B cell (primary cell): ENCODE measurements at regions not wholly inside any gene's neighbourhood (a gene's known extent, or its start where the extent isn't known, plus 50 kb on each side); places are given as distances from the start of the nearest gene placed in this dataset.

Experiments used
- ATAC-seq: fragments of 200-7000 bp; cut with Tn5 transposase; one replicate; pipeline ENCODE4 v1.10.0; 2021; ENCODE audit warnings: low read depth, mild to moderate bottlenecking, moderate number of reproducible peaks, moderate library complexity
- CTCF ChIA-PET: fragments of 350-600 bp; sonication (Branson Sonifier 250); formaldehyde crosslinking; loops from one replicate; lab custom pipeline; 2021; ENCODE audit warnings: antibody characterized with exemption, inconsistent platforms; lab: Charles Lee
- POLR2A ChIA-PET: fragments of 350-600 bp; sonication (Branson Sonifier 250); formaldehyde crosslinking; loops from one replicate; lab custom pipeline; 2021; ENCODE audit warnings: antibody characterized with exemption; lab: Charles Lee
- DNase-seq: peaks from one replicate; pipeline ENCODE4 v3.0.0; 2013
- H2AFZ ChIP-seq: 2 replicates; pipeline ENCODE4 v1.6.1; 2012; ENCODE audit warnings: mild to moderate bottlenecking, low read depth, low read length; ENCODE audit not compliant: insufficient read depth, poor library complexity, severe bottlenecking
- H3K27ac ChIP-seq, 2 donors: 1 replicate in 1 of 2; 2 replicates in 1 of 2; pipeline ENCODE4 v1.5.1; 2012 to 2013; ENCODE audit warnings: low read length in 2 of 2, mild to moderate bottlenecking in 2 of 2, moderate library complexity in 1 of 2
- H3K27me3 ChIP-seq, 4 experiments: fragments of 200-600 bp in 1 of 4; sonication (generic) in 1 of 4; replicated peaks in 1 of 4; 1 replicate in 2 of 4; 2 replicates in 2 of 4; pipeline versions ENCODE4 v1.6.1 to v1.7.0; 2013 to 2016; ENCODE audit warnings: low read length in 3 of 4, mild to moderate bottlenecking in 2 of 4, mixed read lengths in 1 of 4, moderate library complexity in 1 of 4; ENCODE audit not compliant: insufficient read depth in 4 of 4, control insufficient read depth in 3 of 4; ENCODE audit errors: control extremely low read depth in 1 of 4
- H3K36me3 ChIP-seq, 2 experiments: replicated peaks in 1 of 2; 1 replicate in 1 of 2; 2 replicates in 1 of 2; pipeline versions ENCODE4 v1.6.1 to v1.7.1; 2013; ENCODE audit warnings: low read length in 1 of 2; ENCODE audit not compliant: insufficient read depth in 2 of 2, control insufficient read depth in 1 of 2; ENCODE audit errors: control extremely low read depth in 1 of 2, extremely low read depth in 1 of 2
- H3K4me1 ChIP-seq, 2 donors: fragments of 200-600 bp in 1 of 2; sonication (generic) in 1 of 2; 1 replicate in 1 of 2; 2 replicates in 1 of 2; pipeline versions ENCODE4 v1.5.1 to v1.6.1; 2013 to 2017; ENCODE audit warnings: low read length in 2 of 2; ENCODE audit not compliant: control insufficient read depth in 2 of 2, insufficient read depth in 2 of 2
- H3K4me2 ChIP-seq: replicated peaks from 2 replicates; pipeline ENCODE3; 2012; ENCODE audit warnings: mild to moderate bottlenecking, low read depth, low read length; ENCODE audit not compliant: poor library complexity, severe bottlenecking
- H3K4me3 ChIP-seq, 5 experiments: fragments of 200-600 bp in 1 of 5; sonication (generic) in 1 of 5; 1 replicate in 3 of 5; 2 replicates in 2 of 5; pipeline versions ENCODE4 v1.5.1 to v1.7.0; 2011 to 2016; ENCODE audit warnings: low read length in 4 of 5, mild to moderate bottlenecking in 4 of 5, low read depth in 2 of 5, control low read depth in 1 of 5, moderate library complexity in 1 of 5; ENCODE audit not compliant: insufficient read depth in 1 of 5; ENCODE audit errors: control extremely low read depth in 1 of 5, extremely low read depth in 1 of 5
- H3K79me2 ChIP-seq: fragments of 200-600 bp; sonication (generic); one replicate; pipeline ENCODE4 v1.6.0; 2016; ENCODE audit warnings: low read length; ENCODE audit not compliant: control insufficient read depth, insufficient read depth
- H3K9ac ChIP-seq: fragments of 200-600 bp; sonication (generic); 2 replicates; pipeline ENCODE4 v1.6.1; 2017; ENCODE audit warnings: mild to moderate bottlenecking, low read length, moderate library complexity
- H3K9me3 ChIP-seq, 3 donors: one replicate each; pipeline versions ENCODE4 v1.6.1 to v1.7.1; 2013; ENCODE audit warnings: low read length in 2 of 3; ENCODE audit not compliant: control insufficient read depth in 2 of 3, insufficient read depth in 1 of 3; ENCODE audit errors: control extremely low read depth in 1 of 3
- H4K20me1 ChIP-seq: 2 replicates; pipeline ENCODE4 v1.6.0; 2012; ENCODE audit warnings: mild to moderate bottlenecking, low read length; ENCODE audit not compliant: insufficient read depth, control insufficient read depth, poor library complexity, severe bottlenecking
- H3K27ac Mint-ChIP-seq: one replicate; pipeline ENCODE4 v1.8.0; 2021; ENCODE audit warnings: mixed read lengths
- H3K27me3 Mint-ChIP-seq: one replicate; pipeline ENCODE4 v1.8.0; 2021; ENCODE audit warnings: mixed read lengths
- H3K4me1 Mint-ChIP-seq: one replicate; pipeline ENCODE4 v1.8.0; 2021; ENCODE audit warnings: mixed read lengths
- H3K4me3 Mint-ChIP-seq: one replicate; pipeline ENCODE4 v1.8.0; 2021; ENCODE audit warnings: mixed read lengths
- H3K9me3 Mint-ChIP-seq: one replicate; pipeline ENCODE4 v1.8.0; 2022; ENCODE audit warnings: mixed read lengths; ENCODE audit not compliant: insufficient read depth
- CTCF ChIP-seq: fragments of 200-600 bp; IDR thresholded peaks from one replicate; pipeline ENCODE4 v1.8.0; 2022; ENCODE audit warnings: antibody characterized with exemption, mild to moderate bottlenecking
- EZH2 ChIP-seq: IDR thresholded peaks from 2 replicates; pipeline ENCODE4 v1.6.1; 2012; ENCODE audit warnings: borderline replicate concordance, low read depth, mild to moderate bottlenecking, moderate library complexity, low read length; ENCODE audit not compliant: insufficient read depth, poor library complexity, severe bottlenecking
- WGBS: methylation state at CpG from one replicate; pipeline ENCODE4 v1.1.5; 2013; ENCODE audit warnings: missing lambda C conversion rate; ENCODE audit not compliant: insufficient coverage; 5-methylcytosine and 5-hydroxymethylcytosine counted together
- intact Hi-C: fragments of 100-400 bp; cut with micrococcal nuclease; formaldehyde crosslinking; loops from one replicate; pipeline ENCODE4 v1.10.0; 2022

GRCh38 chr14:65297744-65298143 lies 114.8 kb upstream of the FUT8 start:
- DNase-seq, result no peak
- Mint-ChIP-seq H3K9me3 (no peaks in the 10 kb centered on the region), H3K4me3 (peak overlapping the region; percentile 46), H3K27ac (peak overlapping the region; percentile 80), H3K27me3 (no peaks in the 10 kb centered on the region), H3K4me1 (peaks cover 54% of the 10 kb centered on the region)
- ChIA-PET POLR2A (interaction anchor here (1.2 kb wide), 1 partner anchor 114 kb away, joined by 3 read pairs; no protein-coding TSS in a partner anchor), CTCF (interaction anchor here (0.6 to 1.6 kb wide), 4 partner anchors 9 to 114 kb away, joined by 3 to 8 read pairs (median 3); partner anchors contain the start of gene FUT8)
- Histone ChIP-seq H3K36me3 (peaks cover 0 to 5% of the 10 kb centered on the region in 2 experiments), H2AFZ (no peak overlapping the region), H3K4me2 (no peak overlapping the region), H4K20me1 (no peaks in the 10 kb centered on the region), H3K9ac (no peak overlapping the region), H3K9me3 (no peaks in the 10 kb centered on the region), H3K27me3 (no peaks in the 10 kb centered on the region), H3K79me2 (peaks cover 27% of the 10 kb centered on the region), H3K27ac (no peak overlapping the region), H3K4me1 (peaks cover 31 to 59% of the 10 kb centered on the region in 2 donors), H3K4me3 (no peak overlapping the region)
- ATAC-seq, result no peak
- TF ChIP-seq EZH2, result no peak
- no peak for TF ChIP-seq CTCF
- intact Hi-C loops, result no loop called here
- WGBS, result 96% methylated on average over 4 of the region's 5 CpGs

- TF ChIP-seq EZH2 (no peak), CTCF (no peak)
- Mint-ChIP-seq H3K4me3 (peak overlapping the region; percentile 10), H3K9me3 (no peaks in the 10 kb centered on the region), H3K27me3 (no peaks in the 10 kb centered on the region), H3K4me1 (peaks cover 67% of the 10 kb centered on the region), H3K27ac (peak overlapping the region; percentile 62)
- H3K4me3 ChIP-seq, result no peak overlapping the region
- H3K4me1 ChIP-seq, result peaks cover 47 to 73% of the 10 kb centered on the region in 2 donors
- ATAC-seq, result no peak
- H3K9me3 ChIP-seq, result no peaks in the 10 kb centered on the region
- WGBS, result 73% methylated on average over 3 of the region's 3 CpGs
- no peak overlapping the region for H2AFZ ChIP-seq
- H3K9ac ChIP-seq, result no peak overlapping the region
- H3K79me2 ChIP-seq, result peaks cover 24% of the 10 kb centered on the region
- no peaks in the 10 kb centered on the region for H4K20me1 ChIP-seq
- intact Hi-C loops, result loop anchor here (5.0 kb wide), 3 partner anchors 37 to 112 kb away; partner anchors contain the start of gene FUT8
- peak overlapping the region; percentile 14 for H3K4me2 ChIP-seq
- POLR2A ChIA-PET, result no interaction called here
- no peak for DNase-seq
- no peaks in the 10 kb centered on the region for H3K27me3 ChIP-seq
- CTCF ChIA-PET, result interaction anchor here (4.4 kb wide), 1 partner anchor 12 kb away, joined by 33 read pairs; no protein-coding TSS in a partner anchor
- H3K36me3 ChIP-seq, result peaks cover 0 to 4% of the 10 kb centered on the region in 2 experiments
- H3K27ac ChIP-seq, result peak overlapping the region in 1 of 2 donors; percentile 43
These were observed 112.7 kb upstream of the FUT8 start for GRCh38 chr14:65299826-65300225.
